Osteoblast (primary cell): ENCODE measurements at regions not wholly inside any gene's neighbourhood (a gene's known extent, or its start where the extent isn't known, plus 50 kb on each side); places are given as distances from the start of the nearest gene placed in this dataset.

Experiments used
- DNase-seq: peaks from one replicate; pipeline ENCODE4 v3.0.0; 2011; ENCODE audit warnings: low spot score, mixed read lengths; ENCODE audit not compliant: insufficient read length; ENCODE audit errors: missing footprints
- H2AFZ ChIP-seq: 2 replicates; pipeline ENCODE4 v1.6.0; 2011; ENCODE audit warnings: mild to moderate bottlenecking, low read length
- H3K27ac ChIP-seq: 2 replicates; pipeline ENCODE4 v1.5.1; 2011; ENCODE audit warnings: mild to moderate bottlenecking, low read depth, low read length, moderate library complexity
- H3K27me3 ChIP-seq: 2 replicates; pipeline ENCODE4 v1.6.0; 2012; ENCODE audit warnings: mild to moderate bottlenecking, control low read depth, inconsistent platforms, low read length, moderate library complexity; ENCODE audit not compliant: insufficient read depth
- H3K36me3 ChIP-seq: 2 replicates; pipeline ENCODE4 v1.5.1; 2011; ENCODE audit warnings: mild to moderate bottlenecking, low read length, control low read depth, moderate library complexity; ENCODE audit not compliant: insufficient read depth
- H3K4me1 ChIP-seq: 2 replicates; pipeline ENCODE4 v1.5.1; 2011; ENCODE audit warnings: mild to moderate bottlenecking, low read length, control low read depth, moderate library complexity; ENCODE audit not compliant: insufficient read depth
- H3K4me2 ChIP-seq: 2 replicates; pipeline ENCODE4 v1.6.0; 2011; ENCODE audit warnings: mild to moderate bottlenecking, low read length; ENCODE audit not compliant: insufficient read depth
- H3K4me3 ChIP-seq: fragments of 200-600 bp; sonication (generic); 3 replicates; pipeline ENCODE4 v1.5.1; 2012; ENCODE audit warnings: mild to moderate bottlenecking, low read length, inconsistent platforms; ENCODE audit not compliant: insufficient read depth
- H3K79me2 ChIP-seq: 2 replicates; pipeline ENCODE4 v1.6.0; 2012; ENCODE audit warnings: mild to moderate bottlenecking, low read length, control low read depth, inconsistent platforms; ENCODE audit not compliant: insufficient read depth
- H3K9me3 ChIP-seq: 2 replicates; pipeline ENCODE4 v1.5.1; 2011; ENCODE audit warnings: low read depth, low read length, control low read depth
- H4K20me1 ChIP-seq: 2 replicates; pipeline ENCODE4 v1.6.0; 2012; ENCODE audit warnings: mild to moderate bottlenecking, low read length, control low read depth; ENCODE audit not compliant: insufficient read depth
- CTCF ChIP-seq: IDR thresholded peaks from 2 replicates; pipeline ENCODE4 v1.5.1; 2011; ENCODE audit warnings: mild to moderate bottlenecking, low read depth, low read length, moderate library complexity; ENCODE audit errors: extremely low read depth

GRCh38 chr22:17269607-17270261 is 50.5 kb upstream of the ADA2 start:
- no peaks in the 10 kb centered on the region for H3K27me3 ChIP-seq
- no peak overlapping the region for H2AFZ ChIP-seq
- peak; percentile 35 for DNase-seq
- no peaks in the 10 kb centered on the region for H3K4me1 ChIP-seq
- no peak for TF ChIP-seq CTCF
- H3K36me3 ChIP-seq: no peaks in the 10 kb centered on the region
- no peaks in the 10 kb centered on the region for H4K20me1 ChIP-seq
- no peak overlapping the region for H3K4me2 ChIP-seq
- no peaks in the 10 kb centered on the region for H3K9me3 ChIP-seq
- no peaks in the 10 kb centered on the region for H3K79me2 ChIP-seq
- H3K27ac ChIP-seq: no peak overlapping the region
- H3K4me3 ChIP-seq: no peak overlapping the region

- Histone ChIP-seq H3K27me3 (no peaks in the 10 kb centered on the region), H3K4me2 (no peak overlapping the region), H3K27ac (no peak overlapping the region), H3K36me3 (no peaks in the 10 kb centered on the region), H3K9me3 (no peaks in the 10 kb centered on the region), H3K79me2 (no peaks in the 10 kb centered on the region), H3K4me3 (no peak overlapping the region), H4K20me1 (no peaks in the 10 kb centered on the region), H2AFZ (no peak overlapping the region), H3K4me1 (no peaks in the 10 kb centered on the region)
- peak; percentile 14 for DNase-seq
- TF ChIP-seq CTCF: no peak
Measured at GRCh38 chr22:17269224-17269606, 50.0 kb upstream of the ADA2 start.
